ENCODE measurements at regions not wholly inside any gene's neighbourhood (a gene's known extent, or its start where the extent isn't known, plus 50 kb on each side); places are given as distances from the start of the nearest gene placed in this dataset.

DNA sequence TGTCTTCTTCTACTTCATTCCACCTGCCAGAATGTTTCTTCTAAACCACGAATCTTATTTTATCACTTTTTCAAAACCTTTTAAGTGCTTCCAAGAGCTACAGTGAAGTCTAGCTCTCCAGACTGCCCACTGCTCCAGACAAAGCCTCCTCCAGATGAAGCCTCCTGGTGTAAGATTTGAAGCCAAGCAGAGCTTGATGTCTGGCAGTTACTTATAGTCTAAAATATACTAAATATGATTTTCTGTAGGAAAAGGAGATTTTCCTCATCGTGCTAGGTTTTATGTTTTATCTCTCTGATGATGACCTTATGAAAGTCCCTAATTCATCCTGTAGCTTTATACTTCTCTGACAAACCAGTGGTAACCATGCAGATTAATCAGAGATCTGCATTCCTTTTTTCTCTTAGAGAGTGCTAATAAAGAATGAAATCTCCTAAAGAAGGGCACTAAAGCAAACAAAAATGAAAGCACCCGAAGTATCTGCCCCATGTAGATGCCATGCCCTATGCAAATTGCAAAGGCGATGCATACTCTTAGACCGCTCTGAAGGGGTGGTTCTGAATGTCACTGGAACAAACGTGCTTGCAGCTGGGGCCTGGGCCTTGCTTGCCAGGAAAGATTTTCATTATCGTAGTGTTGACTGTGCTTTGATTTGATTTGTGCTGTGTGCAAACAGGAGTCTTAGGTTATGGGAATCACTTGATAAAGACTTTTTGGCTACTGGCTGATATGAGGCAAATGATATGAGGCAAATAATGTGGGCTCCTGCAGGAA, 314.2 kb downstream of the PID1 start:
- no peak overlapping the region for H3K27ac Mint-ChIP-seq (ENCODE audit: unreplicated experiment)
- H3K9me3 Mint-ChIP-seq = no peaks in the 10 kb centered on the region
- no peak for DNase-seq (ENCODE audit: low read depth, low spot score)
- H3K27me3 Mint-ChIP-seq (ENCODE audit: low read depth) = peaks cover 12% of the 10 kb centered on the region
- no peak overlapping the region for H3K4me3 Mint-ChIP-seq
- H3K36me3 Mint-ChIP-seq (ENCODE audit: low read depth) = no peaks in the 10 kb centered on the region
- no peaks in the 10 kb centered on the region for H3K4me1 Mint-ChIP-seq
- no peak for TF ChIP-seq CTCF (conservative IDR thresholded peaks at IDR 0.05)

GRCh38 chr2:228949831-228950230, 321.3 kb downstream of the PID1 start:
- Mint-ChIP-seq H3K9me3 (peaks cover 3% of the 10 kb centered on the region), H3K27me3 (ENCODE audit: low read depth) (peaks cover 15% of the 10 kb centered on the region), H3K27ac (ENCODE audit: unreplicated experiment) (no peak overlapping the region), H3K4me1 (no peaks in the 10 kb centered on the region), H3K4me3 (no peak overlapping the region), H3K36me3 (ENCODE audit: low read depth) (no peaks in the 10 kb centered on the region)
- no peak for TF ChIP-seq CTCF (conservative IDR thresholded peaks at IDR 0.05)
- DNase-seq (ENCODE audit: low read depth, low spot score) = no peak

GRCh38 chr2:228945710-228946109, 325.4 kb downstream of the PID1 start:
- DNase-seq (ENCODE audit: low read depth, low spot score) = no peak
- Mint-ChIP-seq H3K4me1 (no peaks in the 10 kb centered on the region), H3K4me3 (no peak overlapping the region), H3K27me3 (ENCODE audit: low read depth) (peaks cover 4% of the 10 kb centered on the region), H3K36me3 (ENCODE audit: low read depth) (no peaks in the 10 kb centered on the region), H3K27ac (ENCODE audit: unreplicated experiment) (no peak overlapping the region), H3K9me3 (peaks cover 8% of the 10 kb centered on the region)
- TF ChIP-seq CTCF (conservative IDR thresholded peaks at IDR 0.05) = no peak

DNA sequence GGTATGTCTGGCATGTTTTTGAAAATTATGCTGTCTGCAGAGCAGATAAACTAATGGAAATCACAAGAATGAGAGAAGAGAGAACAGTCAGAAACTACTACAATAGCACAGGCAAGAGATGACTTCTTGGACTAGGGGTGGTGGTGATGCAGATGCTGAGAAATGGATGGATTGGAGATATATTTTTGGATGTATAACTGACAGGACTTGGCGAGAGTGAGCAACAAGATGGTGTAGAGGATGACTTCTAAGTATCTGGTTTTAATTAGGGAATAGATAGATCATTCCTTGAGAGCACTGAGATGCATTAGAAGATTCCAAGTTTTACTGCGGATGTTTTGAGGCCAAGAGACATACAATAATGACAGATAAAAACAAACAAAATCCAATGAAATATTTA, 328.2 kb downstream of the PID1 start:
- Mint-ChIP-seq H3K27ac (ENCODE audit: unreplicated experiment) (no peak overlapping the region), H3K9me3 (peaks cover 8% of the 10 kb centered on the region), H3K4me3 (no peak overlapping the region), H3K36me3 (ENCODE audit: low read depth) (no peaks in the 10 kb centered on the region), H3K4me1 (no peaks in the 10 kb centered on the region), H3K27me3 (ENCODE audit: low read depth) (no peaks in the 10 kb centered on the region)
- no peak for DNase-seq (ENCODE audit: low read depth, low spot score)
- no peak for TF ChIP-seq CTCF (conservative IDR thresholded peaks at IDR 0.05)

- peaks cover 6% of the 10 kb centered on the region for H3K9me3 Mint-ChIP-seq
Observed at GRCh38 chr2:228938629-228939028, 332.5 kb downstream of the PID1 start.

More at GRCh38 chr2:228938629-228939028, 332.5 kb downstream of the PID1 start:
- Mint-ChIP-seq H3K36me3 (ENCODE audit: low read depth) (no peaks in the 10 kb centered on the region), H3K27ac (ENCODE audit: unreplicated experiment) (no peak overlapping the region), H3K27me3 (ENCODE audit: low read depth) (no peaks in the 10 kb centered on the region), H3K4me1 (no peaks in the 10 kb centered on the region), H3K4me3 (no peak overlapping the region)
- no peak for DNase-seq (ENCODE audit: low read depth, low spot score)
- no peak for TF ChIP-seq CTCF (conservative IDR thresholded peaks at IDR 0.05)

Data from neural crest cell (in vitro differentiated cells).